ENCODE measurements at regions not wholly inside any gene's neighbourhood (a gene's known extent, or its start where the extent isn't known, plus 50 kb on each side); places are given as distances from the start of the nearest gene placed in this dataset.
"Not testable (repeated sequence)": the region's sequence is repeated elsewhere in the genome, so short reads cannot be mapped to it uniquely, and the experiment has no call there.

DNA sequence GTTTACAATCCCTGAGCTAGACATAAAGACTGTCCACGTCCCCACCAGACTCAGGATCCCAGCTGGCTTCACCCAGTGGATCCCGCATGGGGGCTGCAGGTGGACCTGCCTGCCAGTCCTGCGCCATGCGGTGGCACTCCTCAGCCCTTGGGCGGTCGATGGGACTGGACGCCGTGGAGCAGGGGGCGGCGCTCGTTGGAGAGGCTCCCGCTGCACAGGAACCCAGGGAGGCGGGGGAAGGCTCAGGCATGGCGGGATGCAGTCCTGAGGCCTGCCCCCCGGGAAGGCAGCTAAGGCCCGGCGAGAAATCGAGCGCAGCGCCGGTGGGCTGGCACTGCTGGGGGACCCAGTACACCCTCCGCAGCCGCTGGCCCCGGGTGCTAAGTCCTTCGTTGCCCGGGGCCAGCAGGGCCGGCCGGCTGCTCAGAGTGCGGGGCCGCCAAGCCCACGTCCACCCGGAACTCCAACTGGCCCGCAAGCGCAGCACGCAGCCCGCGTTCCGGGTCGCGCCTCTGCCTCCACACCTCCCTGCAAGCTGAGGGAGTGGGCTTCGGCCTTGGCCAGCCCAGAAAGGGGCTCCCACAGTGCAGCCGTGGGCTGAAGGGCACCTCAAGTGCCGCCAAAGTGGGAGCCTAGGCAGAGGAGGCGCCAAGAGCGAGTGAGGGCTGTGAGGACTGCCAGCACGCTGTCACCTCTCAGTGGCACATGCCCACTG, 553.1 kb downstream of the CDH9 start:
- H3K36me3 ChIP-seq (ENCODE audit: insufficient read depth, low read length); H3K27me3 ChIP-seq (ENCODE audit: insufficient read depth, low read length); H3K9me3 ChIP-seq (ENCODE audit: insufficient read depth, low read depth, low read length); H3K9ac ChIP-seq (ENCODE audit: low read depth, low read length); H3K4me3 ChIP-seq (ENCODE audit: low read length); H3K27ac ChIP-seq (ENCODE audit: low read depth, low read length): not testable (repeated sequence)
- H3K4me1 ChIP-seq (ENCODE audit: insufficient read depth, low read length) = peaks cover 13% of the 10 kb centered on the region; the same call in 1 of the 2 replicates
- WGBS = 97% methylated on average over 46 of the region's 46 CpGs

- no peak overlapping the region for H3K4me3 ChIP-seq (ENCODE audit: low read length)
- WGBS = 66% methylated on average over 1 of the region's 2 CpGs
- H3K4me1 ChIP-seq (ENCODE audit: insufficient read depth, low read length) = peaks cover 13% of the 10 kb centered on the region; the same call in 1 of the 2 replicates
- no peaks in the 10 kb centered on the region for H3K9me3 ChIP-seq (ENCODE audit: insufficient read depth, low read depth, low read length)
- no peak overlapping the region for H3K27ac ChIP-seq (ENCODE audit: low read depth, low read length)
- no peak overlapping the region for H3K9ac ChIP-seq (ENCODE audit: low read depth, low read length)
- H3K27me3 ChIP-seq (ENCODE audit: insufficient read depth, low read length) = no peaks in the 10 kb centered on the region
- H3K36me3 ChIP-seq (ENCODE audit: insufficient read depth, low read length) = no peaks in the 10 kb centered on the region
Observed at GRCh38 chr5:26482810-26483375, 555.5 kb downstream of the CDH9 start.

- Histone ChIP-seq H3K4me3 (ENCODE audit: low read length) (no peak overlapping the region), H3K9ac (ENCODE audit: low read depth, low read length) (no peak overlapping the region), H3K27me3 (ENCODE audit: insufficient read depth, low read length) (no peaks in the 10 kb centered on the region), H3K36me3 (ENCODE audit: insufficient read depth, low read length) (no peaks in the 10 kb centered on the region), H3K27ac (ENCODE audit: low read depth, low read length) (no peak overlapping the region), H3K9me3 (ENCODE audit: insufficient read depth, low read depth, low read length) (no peaks in the 10 kb centered on the region), H3K4me1 (ENCODE audit: insufficient read depth, low read length) (peaks cover 13% of the 10 kb centered on the region; the same call in 1 of the 2 replicates)
- WGBS = 95% methylated on average over 2 of the region's 5 CpGs
Observed at GRCh38 chr5:26482076-26482809, 556.1 kb downstream of the CDH9 start.

GRCh38 chr5:26470439-26470838, 567.9 kb downstream of the CDH9 start:
- Histone ChIP-seq H3K4me1 (ENCODE audit: insufficient read depth, low read length) (no peaks in the 10 kb centered on the region), H3K27me3 (ENCODE audit: insufficient read depth, low read length) (no peaks in the 10 kb centered on the region), H3K9me3 (ENCODE audit: insufficient read depth, low read depth, low read length) (no peaks in the 10 kb centered on the region), H3K9ac (ENCODE audit: low read depth, low read length) (no peak overlapping the region), H3K27ac (ENCODE audit: low read depth, low read length) (no peak overlapping the region), H3K36me3 (ENCODE audit: insufficient read depth, low read length) (no peaks in the 10 kb centered on the region), H3K4me3 (ENCODE audit: low read length) (no peak overlapping the region)

- WGBS = no CpG with 5 or more reads among the region's 1 CpG
- Histone ChIP-seq H3K27ac (ENCODE audit: low read depth, low read length) (no peak overlapping the region), H3K4me1 (ENCODE audit: insufficient read depth, low read length) (no peaks in the 10 kb centered on the region)
Observed at GRCh38 chr5:26439121-26439520, 599.3 kb downstream of the CDH9 start.

GRCh38 chr5:26434688-26435087, 603.7 kb downstream of the CDH9 start:
- no peaks in the 10 kb centered on the region for H3K4me1 ChIP-seq (ENCODE audit: insufficient read depth, low read length)
- 88% methylated on average over 3 of the region's 3 CpGs for WGBS
- H3K27me3 ChIP-seq (ENCODE audit: insufficient read depth, low read length) = no peaks in the 10 kb centered on the region
- no peak overlapping the region for H3K9ac ChIP-seq (ENCODE audit: low read depth, low read length)
- H3K9me3 ChIP-seq (ENCODE audit: insufficient read depth, low read depth, low read length) = no peaks in the 10 kb centered on the region
- H3K4me3 ChIP-seq (ENCODE audit: low read length) = no peak overlapping the region
- H3K27ac ChIP-seq (ENCODE audit: low read depth, low read length) = no peak overlapping the region
- no peaks in the 10 kb centered on the region for H3K36me3 ChIP-seq (ENCODE audit: insufficient read depth, low read length)

More at GRCh38 chr5:26439121-26439520, 599.3 kb downstream of the CDH9 start:
- Histone ChIP-seq H3K9ac (ENCODE audit: low read depth, low read length) (no peak overlapping the region), H3K36me3 (ENCODE audit: insufficient read depth, low read length) (no peaks in the 10 kb centered on the region), H3K4me3 (ENCODE audit: low read length) (no peak overlapping the region), H3K9me3 (ENCODE audit: insufficient read depth, low read depth, low read length) (no peaks in the 10 kb centered on the region), H3K27me3 (ENCODE audit: insufficient read depth, low read length) (no peaks in the 10 kb centered on the region)

- Histone ChIP-seq H3K27me3 (ENCODE audit: insufficient read depth, low read length) (no peaks in the 10 kb centered on the region), H3K27ac (ENCODE audit: low read depth, low read length) (no peak overlapping the region), H3K9me3 (ENCODE audit: insufficient read depth, low read depth, low read length) (no peaks in the 10 kb centered on the region), H3K4me1 (ENCODE audit: insufficient read depth, low read length) (no peaks in the 10 kb centered on the region), H3K9ac (ENCODE audit: low read depth, low read length) (no peak overlapping the region), H3K36me3 (ENCODE audit: insufficient read depth, low read length) (no peaks in the 10 kb centered on the region), H3K4me3 (ENCODE audit: low read length) (no peak overlapping the region)
Observed at GRCh38 chr5:26432386-26432785, 606.0 kb downstream of the CDH9 start.

DNA sequence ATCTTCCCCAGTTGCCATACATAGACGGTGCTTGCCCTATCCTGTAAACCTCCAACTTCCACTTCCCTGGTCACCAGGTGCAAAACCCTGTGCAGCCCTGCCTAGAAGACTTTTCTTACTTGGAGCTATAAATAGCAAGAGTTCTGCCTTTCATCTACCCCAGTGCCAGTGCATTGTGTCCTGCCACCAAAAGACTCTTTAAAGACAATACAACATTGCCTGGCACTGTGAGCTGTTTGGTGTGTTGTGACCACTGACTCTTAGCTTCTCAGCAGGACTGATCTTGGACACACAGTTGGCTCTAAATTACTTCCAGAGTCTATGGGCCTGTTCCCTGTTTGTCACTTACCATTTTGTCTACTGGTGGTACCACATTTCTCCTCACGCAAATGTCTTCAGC, 608.1 kb downstream of the CDH9 start:
- Histone ChIP-seq H3K9me3 (ENCODE audit: insufficient read depth, low read depth, low read length) (no peaks in the 10 kb centered on the region), H3K4me3 (ENCODE audit: low read length) (no peak overlapping the region), H3K27ac (ENCODE audit: low read depth, low read length) (no peak overlapping the region), H3K27me3 (ENCODE audit: insufficient read depth, low read length) (no peaks in the 10 kb centered on the region), H3K36me3 (ENCODE audit: insufficient read depth, low read length) (no peaks in the 10 kb centered on the region), H3K4me1 (ENCODE audit: insufficient read depth, low read length) (no peaks in the 10 kb centered on the region), H3K9ac (ENCODE audit: low read depth, low read length) (no peak overlapping the region)
- WGBS = 94% methylated on average over 2 of the region's 2 CpGs

DNA sequence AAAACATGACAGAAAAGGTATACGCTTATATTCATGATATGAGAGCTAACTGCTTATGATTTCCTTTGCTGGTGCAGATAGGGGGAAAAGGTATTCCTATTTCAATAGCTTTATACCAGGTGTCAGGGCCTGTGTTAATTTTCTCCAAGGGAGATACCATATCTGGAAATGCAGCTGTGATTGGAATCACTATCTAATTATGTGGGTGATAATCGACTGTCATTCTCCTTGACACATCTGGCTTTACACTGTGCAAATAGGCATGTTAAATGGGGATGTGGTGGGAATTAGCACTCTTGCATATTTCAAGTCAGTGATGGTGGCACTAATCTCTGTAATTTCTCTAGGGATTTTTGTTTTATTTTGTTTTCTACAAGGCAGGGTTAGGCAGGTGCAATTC, 611.1 kb downstream of the CDH9 start:
- Histone ChIP-seq H3K4me1 (ENCODE audit: insufficient read depth, low read length) (no peaks in the 10 kb centered on the region), H3K27me3 (ENCODE audit: insufficient read depth, low read length) (no peaks in the 10 kb centered on the region), H3K9ac (ENCODE audit: low read depth, low read length) (no peak overlapping the region), H3K9me3 (ENCODE audit: insufficient read depth, low read depth, low read length) (no peaks in the 10 kb centered on the region), H3K27ac (ENCODE audit: low read depth, low read length) (no peak overlapping the region), H3K36me3 (ENCODE audit: insufficient read depth, low read length) (no peaks in the 10 kb centered on the region), H3K4me3 (ENCODE audit: low read length) (no peak overlapping the region)
- WGBS = 97% methylated on average over 2 of the region's 2 CpGs

GRCh38 chr5:26419987-26420386, 618.4 kb downstream of the CDH9 start:
- Histone ChIP-seq H3K27me3 (ENCODE audit: insufficient read depth, low read length) (no peaks in the 10 kb centered on the region), H3K9me3 (ENCODE audit: insufficient read depth, low read depth, low read length) (no peaks in the 10 kb centered on the region), H3K9ac (ENCODE audit: low read depth, low read length) (no peak overlapping the region), H3K36me3 (ENCODE audit: insufficient read depth, low read length) (no peaks in the 10 kb centered on the region), H3K4me1 (ENCODE audit: insufficient read depth, low read length) (no peaks in the 10 kb centered on the region), H3K27ac (ENCODE audit: low read depth, low read length) (no peak overlapping the region), H3K4me3 (ENCODE audit: low read length) (no peak overlapping the region)
- no CpG with 5 or more reads among the region's 1 CpG for WGBS

- Histone ChIP-seq H3K4me3 (ENCODE audit: low read length) (no peak overlapping the region), H3K9me3 (ENCODE audit: insufficient read depth, low read depth, low read length) (no peaks in the 10 kb centered on the region), H3K36me3 (ENCODE audit: insufficient read depth, low read length) (no peaks in the 10 kb centered on the region), H3K27ac (ENCODE audit: low read depth, low read length) (no peak overlapping the region), H3K27me3 (ENCODE audit: insufficient read depth, low read length) (no peaks in the 10 kb centered on the region), H3K9ac (ENCODE audit: low read depth, low read length) (no peak overlapping the region), H3K4me1 (ENCODE audit: insufficient read depth, low read length) (no peaks in the 10 kb centered on the region)
- WGBS = 92% methylated on average over 5 of the region's 5 CpGs
Observed at GRCh38 chr5:26416911-26417310, 621.5 kb downstream of the CDH9 start.
